ENCODE measurements at regions not wholly inside any gene's neighbourhood (a gene's known extent, or its start where the extent isn't known, plus 50 kb on each side); places are given as distances from the start of the nearest gene placed in this dataset.

DNA sequence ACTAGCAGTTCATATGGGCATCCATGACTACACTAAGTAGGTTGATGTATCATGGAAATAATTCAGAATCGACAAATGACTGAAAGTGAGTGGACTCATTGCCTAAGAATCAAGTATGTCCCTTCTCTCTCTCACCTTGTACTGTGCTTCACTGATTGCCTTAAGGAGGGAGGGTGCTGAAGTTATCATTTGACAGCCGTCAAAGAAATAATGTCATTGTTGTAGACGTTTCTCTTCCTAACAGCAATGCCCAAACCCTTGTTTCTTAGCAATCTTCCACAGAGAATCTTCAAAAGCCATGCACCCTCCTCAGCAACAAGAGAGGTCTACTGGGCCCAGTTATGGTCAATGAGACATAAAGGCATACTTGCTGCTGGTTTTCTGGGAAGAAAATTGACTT lies 785.0 kb downstream of the SUCLG1 start:
- H3K27me3 ChIP-seq (ENCODE audit: low read length), result no peaks in the 10 kb centered on the region
- H3K79me2 ChIP-seq (ENCODE audit: insufficient read depth, low read length), result no peaks in the 10 kb centered on the region
- H3K27ac ChIP-seq (ENCODE audit: low read depth, low read length), result no peak overlapping the region
- H2AFZ ChIP-seq (ENCODE audit: low read depth, low read length, severe bottlenecking), result no peak overlapping the region
- no peaks in the 10 kb centered on the region for H3K9me3 ChIP-seq (ENCODE audit: insufficient read depth, low read length)
- no peaks in the 10 kb centered on the region for H3F3A ChIP-seq (ENCODE audit: insufficient read depth)
- H4K20me1 ChIP-seq (ENCODE audit: low read depth, low read length), result no peaks in the 10 kb centered on the region
- H3K4me3 ChIP-seq (ENCODE audit: insufficient read depth, low read length, poor library complexity, severe bottlenecking), result no peak overlapping the region
- no peak overlapping the region for H3K9ac ChIP-seq (ENCODE audit: low read length)
- H3K9me2 ChIP-seq (replicated peaks; ENCODE audit: insufficient read depth, low read length), result no peaks in the 10 kb centered on the region
- no peaks in the 10 kb centered on the region for H3K36me3 ChIP-seq (ENCODE audit: low read length)
- no peak for TF ChIP-seq CTCF (IDR thresholded peaks at IDR 0.05; ENCODE audit: insufficient read depth, low read length, poor library complexity, severe bottlenecking)
- TF ChIP-seq EZH2phosphoT487 (conservative IDR thresholded peaks at IDR 0.05; ENCODE audit: low read length), result no peak
- H3K4me2 ChIP-seq (ENCODE audit: low read depth, low read length, poor library complexity, severe bottlenecking), result no peak overlapping the region

- Histone ChIP-seq H3K27me3 (ENCODE audit: low read length) (no peaks in the 10 kb centered on the region), H4K20me1 (ENCODE audit: low read depth, low read length) (no peaks in the 10 kb centered on the region)
Observed at GRCh38 chr2:83665894-83666293, 793.2 kb downstream of the SUCLG1 start.

DNA sequence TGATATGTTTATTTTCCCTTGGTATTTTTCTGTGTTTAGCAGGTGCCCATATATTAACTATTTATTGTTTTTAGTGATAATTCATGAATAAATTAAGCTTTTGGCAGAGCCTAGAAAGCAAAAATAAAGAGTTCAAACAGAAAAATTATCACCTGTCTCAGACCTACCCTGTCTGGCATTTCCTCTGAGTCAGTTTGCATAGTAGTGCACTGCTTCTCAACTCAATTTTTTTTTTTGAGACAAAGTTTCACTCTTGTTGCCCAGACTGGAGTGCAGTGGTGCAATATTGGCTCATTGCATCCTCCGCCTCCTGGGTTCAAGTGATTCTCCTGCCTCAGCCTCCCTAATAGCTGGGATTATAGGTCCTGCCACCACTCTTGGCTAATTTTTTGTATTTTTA lies 793.9 kb downstream of the SUCLG1 start:
- H3K9ac ChIP-seq (ENCODE audit: low read length), result no peak overlapping the region
- H2AFZ ChIP-seq (ENCODE audit: low read depth, low read length, severe bottlenecking), result no peak overlapping the region

More at GRCh38 chr2:83665894-83666293, 793.2 kb downstream of the SUCLG1 start:
- H2AFZ ChIP-seq (ENCODE audit: low read depth, low read length, severe bottlenecking), result no peak overlapping the region
- H3K27ac ChIP-seq (ENCODE audit: low read depth, low read length), result no peak overlapping the region
- H3F3A ChIP-seq (ENCODE audit: insufficient read depth), result no peaks in the 10 kb centered on the region
- no peak overlapping the region for H3K9ac ChIP-seq (ENCODE audit: low read length)
- no peaks in the 10 kb centered on the region for H3K36me3 ChIP-seq (ENCODE audit: low read length)
- no peaks in the 10 kb centered on the region for H3K9me3 ChIP-seq (ENCODE audit: insufficient read depth, low read length)
- no peak overlapping the region for H3K4me2 ChIP-seq (ENCODE audit: low read depth, low read length, poor library complexity, severe bottlenecking)
- no peaks in the 10 kb centered on the region; the same call in 1 of the 2 replicates for H3K9me2 ChIP-seq (replicated peaks; ENCODE audit: insufficient read depth, low read length)
- no peaks in the 10 kb centered on the region for H3K79me2 ChIP-seq (ENCODE audit: insufficient read depth, low read length)
- H3K4me3 ChIP-seq (ENCODE audit: insufficient read depth, low read length, poor library complexity, severe bottlenecking), result no peak overlapping the region
- TF ChIP-seq CTCF (IDR thresholded peaks at IDR 0.05; ENCODE audit: insufficient read depth, low read length, poor library complexity, severe bottlenecking) (no peak), EZH2phosphoT487 (conservative IDR thresholded peaks at IDR 0.05; ENCODE audit: low read length) (no peak)

More for the DNA sequence above, 793.9 kb downstream of the SUCLG1 start:
- Histone ChIP-seq H3K27ac (ENCODE audit: low read depth, low read length) (no peak overlapping the region), H3K4me3 (ENCODE audit: insufficient read depth, low read length, poor library complexity, severe bottlenecking) (no peak overlapping the region), H4K20me1 (ENCODE audit: low read depth, low read length) (no peaks in the 10 kb centered on the region), H3K36me3 (ENCODE audit: low read length) (no peaks in the 10 kb centered on the region), H3K4me2 (ENCODE audit: low read depth, low read length, poor library complexity, severe bottlenecking) (no peak overlapping the region), H3K9me3 (ENCODE audit: insufficient read depth, low read length) (no peaks in the 10 kb centered on the region), H3K9me2 (replicated peaks; ENCODE audit: insufficient read depth, low read length) (no peaks in the 10 kb centered on the region; the same call in 1 of the 2 replicates), H3K79me2 (ENCODE audit: insufficient read depth, low read length) (no peaks in the 10 kb centered on the region), H3F3A (ENCODE audit: insufficient read depth) (no peaks in the 10 kb centered on the region), H3K27me3 (ENCODE audit: low read length) (no peaks in the 10 kb centered on the region)
- no peak for TF ChIP-seq CTCF (IDR thresholded peaks at IDR 0.05; ENCODE audit: insufficient read depth, low read length, poor library complexity, severe bottlenecking)
- TF ChIP-seq EZH2phosphoT487 (conservative IDR thresholded peaks at IDR 0.05; ENCODE audit: low read length), result no peak

All from SU-DHL-6 (cell line).